HG02981 (cell line): ENCODE measurements at regions not wholly inside any gene's neighbourhood (a gene's known extent, or its start where the extent isn't known, plus 50 kb on each side); places are given as distances from the start of the nearest gene placed in this dataset.

ENCODE experiments used
- ATAC-seq: cut with Tn5 transposase; IDR thresholded peaks from one replicate; pipeline ENCODE4 v1.9.1; 2021; ENCODE audit warnings: mild to moderate bottlenecking, moderate library complexity; ENCODE audit not compliant: unreplicated experiment

GRCh38 chr13:63044589-63045313 lies 1629.1 kb upstream of the PCDH20 start:
- ATAC-seq: no peak

GRCh38 chr13:63042686-63043085 lies 1627.0 kb upstream of the PCDH20 start:
- ATAC-seq: no peak

- ATAC-seq: no peak
These were observed 1626.2 kb upstream of the PCDH20 start for GRCh38 chr13:63041640-63042414.

- ATAC-seq: no peak
These were observed 1610.7 kb upstream of the PCDH20 start for GRCh38 chr13:63026285-63026797.

GRCh38 chr13:63025741-63026140 lies 1610.1 kb upstream of the PCDH20 start:
- ATAC-seq: no peak

- ATAC-seq: no peak
These were observed 1608.8 kb upstream of the PCDH20 start for GRCh38 chr13:63024458-63024857.

GRCh38 chr13:63011996-63012395 lies 1596.3 kb upstream of the PCDH20 start:
- ATAC-seq: no peak

- ATAC-seq: no peak
These were observed 1594.5 kb upstream of the PCDH20 start for GRCh38 chr13:63010072-63010658.

GRCh38 chr13:63005625-63006024 lies 1590.0 kb upstream of the PCDH20 start:
- ATAC-seq: no peak

- ATAC-seq: no peak
These were observed 1582.0 kb upstream of the PCDH20 start for GRCh38 chr13:62997696-62998095.

- ATAC-seq: no peak
These were observed 1581.5 kb upstream of the PCDH20 start for GRCh38 chr13:62997038-62997599.

- ATAC-seq: no peak
These were observed 1558.2 kb upstream of the PCDH20 start for GRCh38 chr13:62973804-62974203.

- ATAC-seq: no peak
These were observed 1548.9 kb upstream of the PCDH20 start for GRCh38 chr13:62964522-62964921.

- no peak for ATAC-seq
These were observed 1545.1 kb upstream of the PCDH20 start for GRCh38 chr13:62960723-62961122.

- no peak for ATAC-seq
These were observed 1518.2 kb upstream of the PCDH20 start for GRCh38 chr13:62933809-62934208.

GRCh38 chr13:62932256-62932883 lies 1516.7 kb upstream of the PCDH20 start:
- ATAC-seq: no peak

- ATAC-seq: no peak
These were observed 1516.2 kb upstream of the PCDH20 start for GRCh38 chr13:62931853-62932252.

- ATAC-seq: no peak
These were observed 1508.7 kb upstream of the PCDH20 start for GRCh38 chr13:62924395-62924794.

- no peak for ATAC-seq
These were observed 1504.5 kb upstream of the PCDH20 start for GRCh38 chr13:62920159-62920558.

GRCh38 chr13:62919491-62919890 lies 1503.8 kb upstream of the PCDH20 start:
- no peak for ATAC-seq

- no peak for ATAC-seq
These were observed 1495.0 kb upstream of the PCDH20 start for GRCh38 chr13:62910541-62911060.
